Nephron (organoid): ENCODE measurements at regions not wholly inside any gene's neighbourhood (a gene's known extent, or its start where the extent isn't known, plus 50 kb on each side); places are given as distances from the start of the nearest gene placed in this dataset.

Experiments
- H3K27ac Mint-ChIP-seq, 3 experiments: 2 replicates each; pipeline ENCODE4 v1.8.0; 2020; ENCODE audit warnings: mixed read lengths in 3 of 3, mild to moderate bottlenecking in 2 of 3, moderate library complexity in 1 of 3
- H3K27me3 Mint-ChIP-seq: 2 replicates; pipeline ENCODE4 v1.8.0; 2021; ENCODE audit warnings: low read depth, mild to moderate bottlenecking, moderate library complexity, mixed read lengths
- H3K36me3 Mint-ChIP-seq: 2 replicates; pipeline ENCODE4 v1.8.0; 2020; ENCODE audit warnings: low read depth, mixed read lengths
- H3K4me1 Mint-ChIP-seq: 2 replicates; pipeline ENCODE4 v1.8.0; 2020; ENCODE audit warnings: mixed read lengths
- H3K4me3 Mint-ChIP-seq, 3 experiments: 2 replicates each; pipeline ENCODE4 v1.8.0; 2020; ENCODE audit warnings: mild to moderate bottlenecking in 3 of 3, mixed read lengths in 3 of 3, moderate library complexity in 2 of 3
- H3K9me3 Mint-ChIP-seq: 2 replicates; pipeline ENCODE4 v1.8.0; 2020; ENCODE audit warnings: mixed read lengths
- TF ChIP-seq, protein P1 (sequence below), 3 experiments: fragments of 200-600 bp; sonication (generic); IDR thresholded peaks; one replicate each; pipeline ENCODE4 v1.5.0; 2021; ENCODE audit warnings: antibody characterized with exemption in 3 of 3; ENCODE audit not compliant: unreplicated experiment in 3 of 3

DNA sequence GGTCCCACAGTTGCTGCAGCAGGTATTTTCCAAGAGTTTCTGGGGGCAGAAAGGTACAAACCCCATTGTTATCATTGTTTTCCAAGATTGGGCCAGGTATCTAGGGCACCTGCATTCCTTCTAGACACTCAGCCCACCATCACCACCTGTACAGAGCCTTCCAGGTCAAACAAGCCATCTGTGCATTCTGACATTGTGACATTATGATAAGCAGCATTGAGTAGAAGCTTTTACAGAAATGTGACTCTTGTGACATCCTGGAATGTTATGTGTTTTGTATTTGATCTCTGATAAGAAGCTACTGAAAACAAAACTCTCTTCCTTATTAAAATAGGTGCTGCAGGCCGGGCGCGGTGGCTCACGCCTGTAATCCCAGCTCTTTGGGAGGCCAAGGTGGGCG, 128.1 kb upstream of the CCN2 start:
- H3K27me3 Mint-ChIP-seq: no peaks in the 10 kb centered on the region
- no peaks in the 10 kb centered on the region for H3K36me3 Mint-ChIP-seq
- no peak overlapping the region for H3K27ac Mint-ChIP-seq
- TF ChIP-seq, protein P1, sequence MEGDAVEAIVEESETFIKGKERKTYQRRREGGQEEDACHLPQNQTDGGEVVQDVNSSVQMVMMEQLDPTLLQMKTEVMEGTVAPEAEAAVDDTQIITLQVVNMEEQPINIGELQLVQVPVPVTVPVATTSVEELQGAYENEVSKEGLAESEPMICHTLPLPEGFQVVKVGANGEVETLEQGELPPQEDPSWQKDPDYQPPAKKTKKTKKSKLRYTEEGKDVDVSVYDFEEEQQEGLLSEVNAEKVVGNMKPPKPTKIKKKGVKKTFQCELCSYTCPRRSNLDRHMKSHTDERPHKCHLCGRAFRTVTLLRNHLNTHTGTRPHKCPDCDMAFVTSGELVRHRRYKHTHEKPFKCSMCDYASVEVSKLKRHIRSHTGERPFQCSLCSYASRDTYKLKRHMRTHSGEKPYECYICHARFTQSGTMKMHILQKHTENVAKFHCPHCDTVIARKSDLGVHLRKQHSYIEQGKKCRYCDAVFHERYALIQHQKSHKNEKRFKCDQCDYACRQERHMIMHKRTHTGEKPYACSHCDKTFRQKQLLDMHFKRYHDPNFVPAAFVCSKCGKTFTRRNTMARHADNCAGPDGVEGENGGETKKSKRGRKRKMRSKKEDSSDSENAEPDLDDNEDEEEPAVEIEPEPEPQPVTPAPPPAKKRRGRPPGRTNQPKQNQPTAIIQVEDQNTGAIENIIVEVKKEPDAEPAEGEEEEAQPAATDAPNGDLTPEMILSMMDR (IDR thresholded peaks at IDR 0.05; ENCODE audit: unreplicated experiment in 3 of 3): no peak
- no peak overlapping the region for H3K4me3 Mint-ChIP-seq
- H3K9me3 Mint-ChIP-seq: peaks cover 3% of the 10 kb centered on the region
- peaks cover 12% of the 10 kb centered on the region for H3K4me1 Mint-ChIP-seq

DNA sequence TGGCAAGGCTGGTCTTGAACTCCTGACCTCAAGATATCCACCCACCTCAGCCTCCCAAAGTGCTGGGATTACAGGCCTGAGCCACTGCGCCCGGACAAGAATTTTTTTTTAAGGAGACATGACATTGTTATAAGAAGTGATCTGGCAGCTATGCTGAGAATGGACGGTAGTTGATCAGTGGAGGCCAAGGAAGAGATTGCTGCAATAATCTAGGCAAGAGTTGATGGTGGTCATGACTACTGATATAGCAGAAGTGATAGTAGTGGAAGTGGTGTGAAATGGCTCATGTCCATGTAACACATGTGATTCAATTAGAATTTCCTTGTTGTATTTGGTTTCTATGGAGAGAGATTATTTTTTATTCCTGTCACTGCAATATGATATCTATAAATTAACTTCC, 125.3 kb upstream of the CCN2 start:
- Mint-ChIP-seq H3K4me3 (no peak overlapping the region), H3K27ac (no peak overlapping the region), H3K4me1 (peaks cover 18% of the 10 kb centered on the region), H3K36me3 (no peaks in the 10 kb centered on the region), H3K9me3 (peaks cover 3% of the 10 kb centered on the region), H3K27me3 (no peaks in the 10 kb centered on the region)
- TF ChIP-seq, protein P1 (IDR thresholded peaks at IDR 0.05; ENCODE audit: unreplicated experiment in 3 of 3): no peak

DNA sequence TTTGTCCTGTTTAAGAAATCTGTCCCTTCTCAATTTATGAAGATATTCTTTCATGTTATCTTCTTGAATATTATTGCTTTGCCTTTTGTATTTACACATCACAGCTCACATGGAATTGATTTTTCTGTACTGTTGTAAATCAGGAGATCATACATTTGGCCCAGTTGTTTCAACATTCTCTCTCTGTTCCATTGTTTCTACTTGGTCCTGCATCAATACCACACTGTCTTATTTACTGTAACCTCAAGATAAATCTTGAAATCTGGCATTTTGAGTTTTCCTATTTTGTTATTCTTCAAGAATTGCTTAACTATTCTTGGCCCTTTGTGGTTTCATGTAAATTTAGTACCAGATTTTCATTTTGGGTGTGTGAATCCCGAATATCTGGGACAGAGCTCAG, 121.7 kb upstream of the CCN2 start:
- Mint-ChIP-seq H3K4me3 (no peak overlapping the region), H3K4me1 (peaks cover 31% of the 10 kb centered on the region), H3K27me3 (no peaks in the 10 kb centered on the region), H3K36me3 (no peaks in the 10 kb centered on the region), H3K27ac (peak overlapping the region in 2 of 3 experiments; percentile 7 to 22), H3K9me3 (no peaks in the 10 kb centered on the region)
- TF ChIP-seq, protein P1 (IDR thresholded peaks at IDR 0.05; ENCODE audit: unreplicated experiment in 3 of 3): no peak

DNA sequence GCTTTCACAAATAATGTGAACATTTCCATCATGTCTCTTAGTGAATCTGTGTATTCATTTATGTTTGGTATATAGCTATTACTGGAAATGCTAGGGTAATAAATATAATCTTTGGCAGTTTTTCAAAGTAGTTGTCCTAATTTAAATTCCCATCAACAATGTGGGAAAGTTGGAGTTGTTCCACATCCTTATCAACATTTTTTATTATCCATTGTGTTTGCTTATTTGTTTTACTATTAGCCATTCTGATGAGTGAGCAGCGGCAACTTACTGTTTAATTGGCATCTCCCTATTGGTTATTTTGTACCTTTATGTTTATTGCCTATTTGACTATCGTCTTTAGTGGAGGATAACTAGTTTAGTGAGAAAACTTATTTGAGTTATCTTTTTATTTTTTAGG, 121.1 kb upstream of the CCN2 start:
- Mint-ChIP-seq H3K27ac (peak overlapping the region in 1 of 3 experiments; percentile 22), H3K9me3 (no peaks in the 10 kb centered on the region), H3K36me3 (no peaks in the 10 kb centered on the region), H3K4me1 (peaks cover 31% of the 10 kb centered on the region), H3K27me3 (no peaks in the 10 kb centered on the region), H3K4me3 (no peak overlapping the region)
- TF ChIP-seq, protein P1 (IDR thresholded peaks at IDR 0.05; ENCODE audit: unreplicated experiment in 3 of 3): no peak

DNA sequence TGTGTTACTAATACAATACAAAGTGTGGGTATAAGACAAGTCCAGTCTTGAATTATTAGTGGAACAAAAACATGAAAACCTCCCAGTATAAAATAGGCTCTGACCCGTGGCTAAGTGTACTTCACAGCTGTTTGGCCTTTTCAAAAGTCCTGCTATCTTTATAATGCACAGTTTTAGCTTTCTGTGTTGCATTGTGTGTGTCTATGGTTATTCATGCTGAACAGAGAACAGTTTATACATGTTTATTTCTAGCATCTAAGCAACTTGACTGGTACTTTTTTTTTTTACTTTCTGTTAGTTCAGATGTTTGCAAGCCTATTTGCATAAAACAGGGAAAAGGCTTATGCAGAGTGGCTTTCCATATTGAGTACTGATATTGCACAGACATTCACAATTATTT, 119.2 kb upstream of the CCN2 start:
- TF ChIP-seq, protein P1 (IDR thresholded peaks at IDR 0.05; ENCODE audit: unreplicated experiment in 3 of 3): no peak
- Mint-ChIP-seq H3K27ac (peak overlapping the region in 2 of 3 experiments; percentile 22 to 73), H3K4me3 (no peak overlapping the region), H3K27me3 (peaks cover 4% of the 10 kb centered on the region), H3K9me3 (no peaks in the 10 kb centered on the region), H3K4me1 (peaks cover 31% of the 10 kb centered on the region), H3K36me3 (no peaks in the 10 kb centered on the region)

DNA sequence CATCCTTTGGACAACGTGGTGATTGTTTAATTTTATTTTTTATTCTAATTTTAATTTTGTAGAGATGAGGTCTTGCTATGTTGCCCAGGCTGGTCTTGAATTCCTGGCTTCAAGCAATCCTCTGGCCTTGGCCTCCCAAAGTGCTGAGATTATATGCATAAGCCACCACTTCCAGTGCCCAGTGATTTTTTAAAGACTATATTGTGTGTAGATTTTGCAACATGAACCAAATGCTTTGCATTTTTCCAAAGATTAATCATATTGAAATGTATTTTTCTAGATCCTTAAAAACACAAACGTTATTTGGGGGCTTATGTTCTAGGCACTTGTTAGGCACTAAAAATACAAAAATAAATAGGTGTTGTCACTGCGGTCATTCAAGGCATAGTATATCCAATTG, 117.6 kb upstream of the CCN2 start:
- peaks cover 32% of the 10 kb centered on the region for H3K4me1 Mint-ChIP-seq
- no peak overlapping the region for H3K27ac Mint-ChIP-seq
- no peak overlapping the region for H3K4me3 Mint-ChIP-seq
- no peaks in the 10 kb centered on the region for H3K9me3 Mint-ChIP-seq
- H3K36me3 Mint-ChIP-seq: no peaks in the 10 kb centered on the region
- TF ChIP-seq, protein P1 (IDR thresholded peaks at IDR 0.05; ENCODE audit: unreplicated experiment in 3 of 3): no peak
- H3K27me3 Mint-ChIP-seq: peaks cover 4% of the 10 kb centered on the region
